ENCODE measurements at regions not wholly inside any gene's neighbourhood (a gene's known extent, or its start where the extent isn't known, plus 50 kb on each side); places are given as distances from the start of the nearest gene placed in this dataset.
A peak's percentile ranks its signal among the peaks of the same experiment; 100 is the strongest.

- TF ChIP-seq CTCF (IDR thresholded peaks at IDR 0.05), result no peak
- Histone ChIP-seq H3K9me3 (no peaks in the 10 kb centered on the region), H3K36me3 (no peaks in the 10 kb centered on the region), H3K27me3 (no peaks in the 10 kb centered on the region), H3K4me3 (no peak overlapping the region), H3K27ac (no peak overlapping the region), H3K4me1 (no peaks in the 10 kb centered on the region)
- no peak for DNase-seq (ENCODE audit: low spot score)
Measured at GRCh38 chr20:22420116-22420598, 164.2 kb downstream of the FOXA2 start.

GRCh38 chr20:22418738-22419137 lies 165.6 kb downstream of the FOXA2 start:
- H3K27ac ChIP-seq, result no peak overlapping the region
- no peaks in the 10 kb centered on the region for H3K9me3 ChIP-seq
- H3K4me1 ChIP-seq, result no peaks in the 10 kb centered on the region
- no peak for TF ChIP-seq CTCF (IDR thresholded peaks at IDR 0.05)
- DNase-seq (ENCODE audit: low spot score), result no peak
- no peaks in the 10 kb centered on the region for H3K36me3 ChIP-seq
- H3K27me3 ChIP-seq, result no peaks in the 10 kb centered on the region
- H3K4me3 ChIP-seq, result no peak overlapping the region

- no peak overlapping the region for H3K27ac ChIP-seq
- no peaks in the 10 kb centered on the region for H3K27me3 ChIP-seq
- H3K9me3 ChIP-seq, result no peaks in the 10 kb centered on the region
- H3K4me3 ChIP-seq, result no peak overlapping the region
- no peaks in the 10 kb centered on the region for H3K36me3 ChIP-seq
- DNase-seq (ENCODE audit: low spot score), result no peak
- TF ChIP-seq CTCF (IDR thresholded peaks at IDR 0.05), result no peak
- H3K4me1 ChIP-seq, result peaks cover 0 to 4% of the 10 kb centered on the region in 2 donors
Measured at GRCh38 chr20:22414305-22414742, 170.0 kb downstream of the FOXA2 start.

GRCh38 chr20:22412977-22413868 lies 171.1 kb downstream of the FOXA2 start:
- TF ChIP-seq CTCF (IDR thresholded peaks at IDR 0.05), result no peak
- Histone ChIP-seq H3K27me3 (no peaks in the 10 kb centered on the region), H3K9me3 (no peaks in the 10 kb centered on the region), H3K4me1 (peaks cover 0 to 4% of the 10 kb centered on the region in 2 donors), H3K27ac (no peak overlapping the region), H3K36me3 (no peaks in the 10 kb centered on the region), H3K4me3 (no peak overlapping the region)
- no peak for DNase-seq (ENCODE audit: low spot score)

GRCh38 chr20:22411627-22412450 lies 172.5 kb downstream of the FOXA2 start:
- TF ChIP-seq CTCF (IDR thresholded peaks at IDR 0.05), result no peak
- Histone ChIP-seq H3K4me3 (no peak overlapping the region), H3K9me3 (no peaks in the 10 kb centered on the region), H3K4me1 (peaks cover 0 to 4% of the 10 kb centered on the region in 2 donors), H3K36me3 (no peaks in the 10 kb centered on the region), H3K27me3 (no peaks in the 10 kb centered on the region), H3K27ac (peak overlapping the region; percentile 28 to 64)
- DNase-seq (ENCODE audit: low spot score), result peak; percentile 64
